Neural progenitor cell (in vitro differentiated cells): ENCODE measurements at regions not wholly inside any gene's neighbourhood (a gene's known extent, or its start where the extent isn't known, plus 50 kb on each side); places are given as distances from the start of the nearest gene placed in this dataset.
"Not testable (repeated sequence)": the region's sequence is repeated elsewhere in the genome, so short reads cannot be mapped to it uniquely, and the experiment has no call there.

Experiments
- EZH2 ChIP-seq: fragments of 200-600 bp; sonication (generic); IDR thresholded peaks from 2 replicates; pipeline ENCODE4 v1.6.1; 2017; ENCODE audit warnings: antibody characterized with exemption, mild to moderate bottlenecking, moderate library complexity
- EZH2phosphoT487 ChIP-seq: fragments of 200-600 bp; sonication (generic); IDR thresholded peaks from 2 replicates; pipeline ENCODE4 v1.6.1; 2017; ENCODE audit warnings: antibody characterized with exemption
- TF ChIP-seq, protein P1 (sequence below): fragments of 200-600 bp; sonication (generic); IDR thresholded peaks from 2 replicates; pipeline ENCODE4 v1.5.1; 2017; ENCODE audit warnings: antibody characterized with exemption, mild to moderate bottlenecking

- not testable (repeated sequence) for TF ChIP-seq EZH2, EZH2phosphoT487
- TF ChIP-seq, protein P1, sequence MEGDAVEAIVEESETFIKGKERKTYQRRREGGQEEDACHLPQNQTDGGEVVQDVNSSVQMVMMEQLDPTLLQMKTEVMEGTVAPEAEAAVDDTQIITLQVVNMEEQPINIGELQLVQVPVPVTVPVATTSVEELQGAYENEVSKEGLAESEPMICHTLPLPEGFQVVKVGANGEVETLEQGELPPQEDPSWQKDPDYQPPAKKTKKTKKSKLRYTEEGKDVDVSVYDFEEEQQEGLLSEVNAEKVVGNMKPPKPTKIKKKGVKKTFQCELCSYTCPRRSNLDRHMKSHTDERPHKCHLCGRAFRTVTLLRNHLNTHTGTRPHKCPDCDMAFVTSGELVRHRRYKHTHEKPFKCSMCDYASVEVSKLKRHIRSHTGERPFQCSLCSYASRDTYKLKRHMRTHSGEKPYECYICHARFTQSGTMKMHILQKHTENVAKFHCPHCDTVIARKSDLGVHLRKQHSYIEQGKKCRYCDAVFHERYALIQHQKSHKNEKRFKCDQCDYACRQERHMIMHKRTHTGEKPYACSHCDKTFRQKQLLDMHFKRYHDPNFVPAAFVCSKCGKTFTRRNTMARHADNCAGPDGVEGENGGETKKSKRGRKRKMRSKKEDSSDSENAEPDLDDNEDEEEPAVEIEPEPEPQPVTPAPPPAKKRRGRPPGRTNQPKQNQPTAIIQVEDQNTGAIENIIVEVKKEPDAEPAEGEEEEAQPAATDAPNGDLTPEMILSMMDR = not testable (repeated sequence)
These were observed 66.9 kb downstream of the OR11H12 start for GRCh38 chr14:18667843-18668242.
